ENCODE measurements at regions not wholly inside any gene's neighbourhood (a gene's known extent, or its start where the extent isn't known, plus 50 kb on each side); places are given as distances from the start of the nearest gene placed in this dataset.

GRCh38 chr4:129378364-129378763 lies 282.4 kb downstream of the C4orf33 start:
- Histone ChIP-seq H3K9ac (ENCODE audit: low read depth in 1 of 2, low read length in 2 of 2) (no peak overlapping the region), H3K27me3 (ENCODE audit: control insufficient read depth in 4 of 4, insufficient read depth in 4 of 4, low read length in 3 of 4) (peaks cover 0 to 6% (median 0%) of the 10 kb centered on the region in 4 donors), H3K27ac (ENCODE audit: low read depth in 1 of 2, low read length in 2 of 2) (no peak overlapping the region), H3K36me3 (ENCODE audit: control insufficient read depth in 4 of 4, insufficient read depth in 3 of 4, low read depth in 1 of 4, low read length in 3 of 4) (no peaks in the 10 kb centered on the region), H3K4me1 (ENCODE audit: control insufficient read depth in 4 of 4, insufficient read depth in 4 of 4, low read length in 3 of 4) (no peaks in the 10 kb centered on the region), H3K4me3 (ENCODE audit: low read depth in 1 of 3, low read length in 3 of 3) (no peak overlapping the region), H3K9me3 (ENCODE audit: control insufficient read depth in 4 of 4, low read length in 3 of 4) (no peaks in the 10 kb centered on the region)
- TF ChIP-seq REST (IDR thresholded peaks at IDR 0.05): no peak
- 42% methylated on average over 3 of the region's 3 CpGs for WGBS
- no peak for DNase-seq (ENCODE audit: low spot score)

- Histone ChIP-seq H3K9ac (ENCODE audit: low read depth in 1 of 2, low read length in 2 of 2) (no peak overlapping the region), H3K27ac (ENCODE audit: low read depth in 1 of 2, low read length in 2 of 2) (no peak overlapping the region), H3K9me3 (ENCODE audit: control insufficient read depth in 4 of 4, low read length in 3 of 4) (no peaks in the 10 kb centered on the region), H3K4me3 (ENCODE audit: low read depth in 1 of 3, low read length in 3 of 3) (no peak overlapping the region), H3K4me1 (ENCODE audit: control insufficient read depth in 4 of 4, insufficient read depth in 4 of 4, low read length in 3 of 4) (no peaks in the 10 kb centered on the region), H3K36me3 (ENCODE audit: control insufficient read depth in 4 of 4, insufficient read depth in 3 of 4, low read depth in 1 of 4, low read length in 3 of 4) (no peaks in the 10 kb centered on the region), H3K27me3 (ENCODE audit: control insufficient read depth in 4 of 4, insufficient read depth in 4 of 4, low read length in 3 of 4) (peaks cover 0 to 6% (median 0%) of the 10 kb centered on the region in 4 donors)
- DNase-seq (ENCODE audit: low spot score): no peak
- TF ChIP-seq ZBTB33 (IDR thresholded peaks at IDR 0.05): no peak
- TF ChIP-seq HNF4G (IDR thresholded peaks at IDR 0.05): no peak
- WGBS: 59% methylated on average over 2 of the region's 2 CpGs
Measured at GRCh38 chr4:129379429-129379828, 283.5 kb downstream of the C4orf33 start.

- DNase-seq (ENCODE audit: low spot score): no peak
- Histone ChIP-seq H3K9me3 (ENCODE audit: control insufficient read depth in 4 of 4, low read length in 3 of 4) (no peaks in the 10 kb centered on the region), H3K27ac (ENCODE audit: low read depth in 1 of 2, low read length in 2 of 2) (no peak overlapping the region), H3K4me3 (ENCODE audit: low read depth in 1 of 3, low read length in 3 of 3) (no peak overlapping the region), H3K4me1 (ENCODE audit: control insufficient read depth in 4 of 4, insufficient read depth in 4 of 4, low read length in 3 of 4) (no peaks in the 10 kb centered on the region), H3K9ac (ENCODE audit: low read depth in 1 of 2, low read length in 2 of 2) (no peak overlapping the region), H3K27me3 (ENCODE audit: control insufficient read depth in 4 of 4, insufficient read depth in 4 of 4, low read length in 3 of 4) (no peaks in the 10 kb centered on the region), H3K36me3 (ENCODE audit: control insufficient read depth in 4 of 4, insufficient read depth in 3 of 4, low read depth in 1 of 4, low read length in 3 of 4) (no peaks in the 10 kb centered on the region)
- TF ChIP-seq TAF1 (conservative IDR thresholded peaks at IDR 0.05) (no peak), ZBTB33 (IDR thresholded peaks at IDR 0.05) (no peak), RXRA (IDR thresholded peaks at IDR 0.05) (no peak), MAX (IDR thresholded peaks at IDR 0.05) (no peak), CTCF (IDR thresholded peaks at IDR 0.05; ENCODE audit: low read depth, low read length, missing input control) (no peak), RAD21 (IDR thresholded peaks at IDR 0.05) (no peak), YY1 (IDR thresholded peaks at IDR 0.05) (no peak), FOXA2 (IDR thresholded peaks at IDR 0.05) (no peak), HNF4G (IDR thresholded peaks at IDR 0.05) (no peak), NR2F2 (IDR thresholded peaks at IDR 0.05) (no peak), FOXA1 (IDR thresholded peaks at IDR 0.05) (no peak), SP1 (IDR thresholded peaks at IDR 0.05) (no peak), REST (IDR thresholded peaks at IDR 0.05) (no peak)
- 71% methylated on average over 1 of the region's 1 CpG for whole genome bisulfite sequencing
Measured at GRCh38 chr4:129384974-129385373, 289.0 kb downstream of the C4orf33 start.
